GM18907 (cell line): ENCODE measurements at regions not wholly inside any gene's neighbourhood (a gene's known extent, or its start where the extent isn't known, plus 50 kb on each side); places are given as distances from the start of the nearest gene placed in this dataset.

Source experiments
- ATAC-seq: cut with Tn5 transposase; IDR thresholded peaks from one replicate; pipeline ENCODE4 v1.9.1; 2021; ENCODE audit warnings: mild to moderate bottlenecking, moderate library complexity; ENCODE audit not compliant: unreplicated experiment

- no peak for ATAC-seq
Measured at GRCh38 chr6:16868968-16869367, 107.7 kb upstream of the ATXN1 start.

- no peak for ATAC-seq
Measured at GRCh38 chr6:16857969-16858592, 96.8 kb upstream of the ATXN1 start.

- peak; percentile 59 for ATAC-seq
Measured at GRCh38 chr6:16855460-16855859, 94.2 kb upstream of the ATXN1 start.

- ATAC-seq: peak; percentile 87
Measured at GRCh38 chr6:16854986-16855385, 93.7 kb upstream of the ATXN1 start.

- ATAC-seq: no peak
Measured at GRCh38 chr6:16852671-16853070, 91.4 kb upstream of the ATXN1 start.

GRCh38 chr6:16851758-16852157, 90.5 kb upstream of the ATXN1 start:
- no peak for ATAC-seq

- no peak for ATAC-seq
Measured at GRCh38 chr6:16851044-16851540, 89.8 kb upstream of the ATXN1 start.

- no peak for ATAC-seq
Measured at GRCh38 chr6:16850681-16851026, 89.4 kb upstream of the ATXN1 start.

GRCh38 chr6:16849988-16850680, 88.9 kb upstream of the ATXN1 start:
- no peak for ATAC-seq

- no peak for ATAC-seq
Measured at GRCh38 chr6:16849280-16849987, 88.2 kb upstream of the ATXN1 start.

GRCh38 chr6:16846399-16846778, 85.1 kb upstream of the ATXN1 start:
- ATAC-seq: no peak

GRCh38 chr6:16844183-16844582, 82.9 kb upstream of the ATXN1 start:
- no peak for ATAC-seq

GRCh38 chr6:16842676-16843075, 81.4 kb upstream of the ATXN1 start:
- no peak for ATAC-seq

- ATAC-seq: no peak
Measured at GRCh38 chr6:16841241-16841640, 80.0 kb upstream of the ATXN1 start.

GRCh38 chr6:16840725-16841124, 79.5 kb upstream of the ATXN1 start:
- no peak for ATAC-seq

GRCh38 chr6:16840291-16840690, 79.0 kb upstream of the ATXN1 start:
- ATAC-seq: no peak

GRCh38 chr6:16839631-16840179, 78.4 kb upstream of the ATXN1 start:
- no peak for ATAC-seq

- ATAC-seq: no peak
Measured at GRCh38 chr6:16837217-16837972, 76.1 kb upstream of the ATXN1 start.

GRCh38 chr6:16836144-16836981, 75.1 kb upstream of the ATXN1 start:
- ATAC-seq: peak; percentile 78

- no peak for ATAC-seq
Measured at GRCh38 chr6:16834242-16834641, 73.0 kb upstream of the ATXN1 start.
